NCI-H345 (cell line): ENCODE measurements at regions not wholly inside any gene's neighbourhood (a gene's known extent, or its start where the extent isn't known, plus 50 kb on each side); places are given as distances from the start of the nearest gene placed in this dataset.

Experiments used
- DNase-seq: peaks from one replicate; lab custom pipeline; 2025; lab: John Stamatoyannopoulos, UW

GRCh38 chrX:4243759-4244158 lies 530.3 kb upstream of the PRKX start:
- no peak for DNase-seq

DNA sequence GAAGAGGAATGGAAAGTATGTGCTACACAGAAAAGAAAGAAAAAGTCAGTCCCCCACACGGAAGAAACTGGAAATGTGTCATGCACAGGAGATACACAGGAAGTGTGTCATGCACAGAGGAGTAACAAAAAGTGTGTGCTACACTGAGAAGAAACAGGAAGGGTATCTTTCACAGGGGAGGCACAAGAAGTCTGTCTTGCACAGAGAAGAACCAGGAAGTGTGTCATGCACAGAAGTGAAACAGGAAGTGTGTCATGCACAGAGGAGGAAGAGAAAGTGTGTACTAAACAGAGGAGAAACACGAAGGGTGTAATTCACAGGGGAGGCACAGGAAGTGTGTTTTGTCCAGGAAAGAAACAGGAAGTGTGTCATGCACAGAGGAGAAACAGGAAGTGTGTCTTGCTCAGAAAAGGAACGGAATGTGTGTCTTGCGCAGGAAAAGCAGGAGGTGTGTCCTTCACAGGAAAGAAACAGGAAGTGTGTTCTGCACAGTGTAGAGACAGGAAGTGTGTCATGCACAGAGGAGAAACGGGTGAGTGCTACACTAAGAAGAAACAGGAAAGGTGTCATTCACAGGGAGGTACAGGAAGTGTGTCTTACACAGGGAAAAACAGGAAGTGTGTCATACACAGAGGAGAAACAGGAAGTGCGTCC lies 527.2 kb upstream of the PRKX start:
- DNase-seq, result no peak

DNA sequence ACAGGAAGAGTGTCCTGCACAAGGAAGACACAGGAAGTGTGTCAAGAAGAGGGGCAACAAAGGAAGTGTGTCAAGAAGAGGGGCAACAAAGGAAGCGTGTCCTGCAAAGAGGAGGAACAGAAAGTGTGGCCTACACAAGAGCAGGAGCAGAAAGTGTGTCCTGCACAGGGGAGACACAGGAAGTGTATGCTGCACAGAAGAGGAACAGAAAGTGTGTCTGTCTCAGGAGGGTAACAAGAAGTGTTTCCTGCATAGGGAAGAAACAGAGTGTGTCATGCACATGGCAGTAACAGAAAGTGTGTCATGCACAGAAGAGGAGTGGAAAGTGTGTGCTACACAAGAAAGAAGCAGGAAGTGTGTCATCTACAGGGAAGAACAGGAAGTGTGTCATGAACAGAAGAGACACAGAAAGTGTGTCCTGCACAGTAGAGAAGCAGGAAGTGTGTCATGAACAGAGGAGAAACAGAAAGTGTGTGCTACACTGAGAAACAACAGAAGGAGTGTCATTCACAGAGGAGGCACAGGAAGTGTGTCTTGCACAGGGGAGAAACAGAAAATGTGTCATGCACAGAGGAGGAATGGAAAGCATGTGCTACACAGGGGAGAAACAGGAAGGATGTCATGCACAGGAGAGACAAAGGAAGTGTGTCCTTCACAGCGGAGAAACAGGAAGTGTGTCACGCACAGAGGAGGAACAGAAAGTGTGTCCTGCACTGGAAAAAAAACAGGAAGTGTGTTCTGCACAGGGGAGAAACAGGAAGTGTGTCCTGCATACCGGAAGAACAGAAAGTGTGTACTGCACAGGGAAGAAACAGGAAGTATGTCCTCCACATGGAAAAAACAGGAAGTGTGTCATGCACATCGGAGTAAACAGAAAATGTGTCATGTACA lies 526.4 kb upstream of the PRKX start:
- DNase-seq, result no peak

- DNase-seq, result no peak
These were observed 525.5 kb upstream of the PRKX start for GRCh38 chrX:4238916-4239315.

- no peak for DNase-seq
These were observed 511.6 kb upstream of the PRKX start for GRCh38 chrX:4225086-4225485.

DNA sequence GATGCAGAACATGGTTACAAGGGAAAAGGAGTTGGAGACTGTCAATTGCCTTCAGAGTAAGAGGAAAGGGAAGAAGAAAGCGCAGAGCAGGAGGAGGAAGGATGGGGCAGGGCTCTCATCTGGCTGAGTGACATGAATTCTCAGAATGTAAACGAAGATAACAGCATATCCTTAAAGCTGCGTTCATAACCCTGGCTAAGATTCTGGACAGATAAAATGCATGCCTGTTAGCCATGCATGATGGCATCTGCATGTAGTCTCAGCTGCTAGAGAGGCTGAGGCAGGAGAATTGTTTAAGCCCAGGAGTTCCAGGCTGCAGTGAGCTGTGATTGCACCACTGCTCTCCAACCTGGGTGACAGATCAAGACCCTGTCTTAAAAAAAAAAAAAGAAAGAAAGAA lies 493.5 kb upstream of the PRKX start:
- no peak for DNase-seq

DNA sequence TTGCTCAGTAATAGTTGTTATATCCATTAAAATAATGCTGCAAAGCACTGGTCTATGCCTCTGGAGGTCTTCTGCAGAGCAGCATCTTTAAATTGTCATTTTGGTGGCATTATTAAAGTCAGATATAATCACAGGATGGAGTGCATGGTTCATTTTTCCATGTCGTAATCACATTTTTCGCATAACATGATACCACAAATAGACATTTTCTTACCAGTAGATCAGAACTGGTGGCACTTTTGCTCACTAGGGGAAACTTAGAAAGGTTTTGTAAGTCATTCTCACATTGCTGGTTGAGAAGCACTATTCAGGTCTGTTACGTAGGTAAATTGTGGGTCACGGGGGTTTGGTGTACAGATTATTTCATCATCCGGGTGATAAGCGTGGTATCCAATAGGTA lies 484.5 kb upstream of the PRKX start:
- DNase-seq, result no peak

GRCh38 chrX:4193500-4194155 lies 480.2 kb upstream of the PRKX start:
- DNase-seq, result no peak

GRCh38 chrX:4186331-4186730 lies 472.9 kb upstream of the PRKX start:
- no peak for DNase-seq

DNA sequence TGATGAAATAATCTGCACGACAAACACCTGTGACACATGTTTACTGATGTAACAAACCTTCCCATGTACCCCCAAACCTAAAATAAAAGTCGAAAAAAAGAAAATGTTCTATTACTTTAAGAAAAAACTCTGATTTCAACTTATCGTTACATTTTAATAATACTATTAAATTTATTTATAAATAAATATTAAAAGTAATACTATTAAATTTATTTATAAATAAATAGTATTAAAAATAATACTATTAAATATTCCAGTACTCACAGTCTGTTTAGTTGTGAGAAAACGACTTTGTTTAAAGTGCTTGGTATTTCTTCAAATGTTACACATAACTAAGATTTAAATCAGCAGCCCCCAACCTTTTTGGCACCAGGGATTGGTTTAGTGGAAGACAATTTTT lies 471.6 kb upstream of the PRKX start:
- no peak for DNase-seq

DNA sequence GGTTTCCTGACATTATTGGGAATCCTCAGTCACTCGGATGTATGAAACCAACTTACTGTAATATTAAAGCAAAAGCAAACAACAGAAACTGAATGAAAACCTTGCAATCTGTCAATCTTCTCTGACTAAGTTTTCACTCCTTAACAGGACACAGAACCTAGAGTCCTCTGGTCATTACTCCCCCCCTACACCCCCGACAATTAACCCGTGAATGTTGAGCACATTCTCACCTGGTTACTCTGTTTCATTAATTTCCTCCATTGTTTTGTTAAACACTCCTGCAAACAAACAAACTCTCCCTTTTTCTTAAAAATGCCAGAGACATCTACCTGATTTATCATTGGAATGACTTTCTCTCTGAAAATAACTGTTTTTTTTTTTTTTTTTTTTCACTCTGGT lies 469.0 kb upstream of the PRKX start:
- DNase-seq, result no peak

GRCh38 chrX:4181782-4182407 lies 468.4 kb upstream of the PRKX start:
- DNase-seq, result no peak

DNA sequence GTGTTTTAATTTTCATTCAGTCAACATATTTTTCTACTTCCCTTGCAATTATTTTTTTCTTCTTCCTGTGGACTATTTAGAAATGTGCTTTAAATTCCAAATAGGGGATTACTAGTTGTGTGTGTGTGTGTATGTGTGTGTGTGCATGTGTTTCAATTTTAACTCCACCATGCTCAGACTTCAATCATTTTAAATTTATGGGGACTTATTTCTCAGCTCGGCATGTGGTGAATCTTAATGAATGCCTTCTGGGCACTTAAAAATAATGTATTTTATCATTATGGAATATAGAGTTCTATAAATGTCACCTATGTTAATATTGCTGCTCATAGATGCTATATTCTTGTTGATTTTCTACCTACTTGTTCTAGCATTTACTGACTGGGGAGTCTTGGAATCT lies 465.6 kb upstream of the PRKX start:
- no peak for DNase-seq

- no peak for DNase-seq
These were observed 461.8 kb upstream of the PRKX start for GRCh38 chrX:4175221-4175620.

GRCh38 chrX:4173743-4174142 lies 460.3 kb upstream of the PRKX start:
- DNase-seq, result no peak

DNA sequence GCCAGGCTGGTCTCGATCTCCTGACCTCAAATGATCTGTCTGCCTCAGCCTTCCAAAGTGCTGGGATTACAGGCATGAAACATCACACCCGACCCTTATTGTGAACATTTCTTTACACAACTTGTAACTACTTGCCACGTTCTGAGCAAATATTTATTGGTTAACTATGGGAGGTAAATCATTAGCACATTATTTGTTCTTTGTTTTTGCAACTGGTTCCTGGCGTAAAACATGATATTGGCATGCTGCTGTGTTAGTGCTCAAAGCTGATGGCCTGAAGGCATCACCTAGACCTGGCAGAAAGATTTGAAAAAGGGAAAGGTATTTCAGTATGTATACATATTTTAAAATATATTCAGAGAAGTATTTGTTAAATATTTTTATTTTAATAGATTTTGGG lies 438.3 kb upstream of the PRKX start:
- DNase-seq, result no peak

- DNase-seq, result no peak
These were observed 436.8 kb upstream of the PRKX start for GRCh38 chrX:4150259-4150658.

DNA sequence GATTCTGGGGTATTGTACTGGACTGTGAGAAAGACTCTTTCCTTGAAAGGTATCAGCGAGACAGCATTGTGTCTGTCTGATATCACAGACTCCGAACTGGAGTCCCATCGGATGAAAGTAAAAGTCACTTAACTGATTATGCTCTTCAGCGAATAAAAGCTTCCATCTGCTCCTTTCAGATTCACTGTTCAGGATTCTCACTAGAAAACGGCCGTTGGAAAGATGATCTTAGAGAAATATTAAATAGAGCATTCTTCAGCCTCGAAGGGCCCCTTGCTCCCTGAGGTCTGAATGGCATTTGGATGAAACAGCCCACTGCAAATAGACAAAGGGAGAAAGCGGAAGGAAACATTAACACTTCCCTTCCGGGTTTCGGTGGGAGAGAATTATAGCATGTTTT lies 416.2 kb upstream of the PRKX start:
- DNase-seq, result peak; percentile 1

DNA sequence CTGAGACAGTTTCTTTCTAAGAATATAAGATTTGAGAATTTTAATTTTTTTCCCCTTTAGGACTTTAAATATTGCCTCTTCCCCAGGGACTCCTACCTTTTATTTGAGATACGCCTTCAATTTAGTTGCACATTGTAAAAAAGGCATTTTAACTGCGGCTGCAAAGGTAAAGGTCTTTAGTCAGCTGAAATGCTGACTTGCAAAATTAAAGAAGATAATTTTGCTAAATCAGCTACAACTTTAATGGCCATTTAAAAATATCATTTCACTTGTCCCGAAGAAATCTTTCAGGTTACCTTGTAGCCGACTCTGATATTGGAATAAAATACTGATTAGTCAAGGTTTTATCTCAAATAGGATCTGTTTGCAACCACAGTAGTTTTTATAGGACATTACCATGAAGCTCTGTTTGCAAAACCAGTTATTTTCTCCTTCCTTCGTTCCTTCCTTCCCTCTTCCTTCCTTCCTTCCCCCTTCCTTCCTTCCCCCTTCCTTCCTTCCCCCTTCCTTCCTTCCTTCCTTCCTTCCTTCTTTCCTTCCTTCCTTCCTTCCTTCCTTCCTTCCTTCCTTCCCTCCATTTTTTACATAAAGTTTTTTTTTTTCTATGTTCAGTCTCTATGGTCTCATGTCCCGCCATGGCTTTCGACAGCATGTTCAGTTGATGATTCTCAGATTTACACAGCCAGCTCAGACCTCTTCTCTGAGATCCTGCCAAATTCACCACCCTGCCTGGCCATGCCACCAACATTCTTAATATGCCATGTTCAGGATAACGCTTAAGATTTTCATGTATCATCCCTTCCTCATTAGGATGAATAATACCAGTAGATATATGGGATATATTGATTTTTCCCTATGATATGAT lies 405.4 kb upstream of the PRKX start:
- DNase-seq, result no peak

DNA sequence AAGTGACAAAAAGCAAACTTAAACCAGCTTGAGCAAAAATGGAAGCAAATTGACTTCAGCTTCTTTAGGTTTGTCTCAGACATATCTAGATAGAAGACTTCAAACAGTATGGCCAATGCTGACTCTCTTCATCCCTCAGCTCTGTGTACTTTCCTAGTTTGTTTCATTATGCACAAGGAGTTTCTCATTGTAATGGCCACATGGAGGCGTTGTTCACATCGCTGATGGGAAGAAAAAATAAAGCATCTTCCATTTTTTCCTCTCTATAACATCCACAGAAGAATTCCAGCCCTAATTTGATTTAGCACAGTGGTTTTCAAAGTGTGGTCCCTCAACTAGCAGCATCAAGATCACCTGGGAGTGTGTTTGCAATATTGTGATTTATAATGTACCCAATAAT lies 397.5 kb upstream of the PRKX start:
- DNase-seq, result no peak

DNA sequence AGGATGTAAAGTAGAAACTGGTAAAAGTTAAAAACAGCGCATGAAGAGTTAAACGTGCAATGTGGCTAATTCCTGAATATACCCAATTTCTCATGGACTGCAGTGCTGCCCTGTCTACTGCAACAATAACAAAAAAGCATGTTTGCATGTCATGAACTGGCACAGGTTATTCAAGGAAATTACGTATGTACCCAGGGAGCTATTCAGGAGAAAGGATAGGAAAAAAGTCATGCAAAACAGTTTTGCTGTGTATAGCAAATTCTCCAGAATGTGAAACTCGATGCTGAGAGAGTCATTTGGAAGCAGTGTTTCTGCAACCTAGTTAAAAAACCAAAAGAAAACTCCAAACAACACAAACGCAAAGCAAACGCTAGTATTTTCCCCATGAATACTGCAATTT lies 381.5 kb upstream of the PRKX start:
- no peak for DNase-seq
